DOHH2 (cell line): ENCODE measurements at regions not wholly inside any gene's neighbourhood (a gene's known extent, or its start where the extent isn't known, plus 50 kb on each side); places are given as distances from the start of the nearest gene placed in this dataset.

Experiments used
- CTCF ChIP-seq: fragments of 200-600 bp; sonication (generic); IDR thresholded peaks from one replicate; pipeline ENCODE4 v1.5.1; 2014; ENCODE audit warnings: antibody characterized with exemption, mild to moderate bottlenecking, low read depth, low read length; ENCODE audit not compliant: poor library complexity, severe bottlenecking
- EZH2phosphoT487 ChIP-seq: fragments of 200-600 bp; sonication (generic); IDR thresholded peaks from 2 replicates; pipeline ENCODE4 v1.6.1; 2017; ENCODE audit warnings: borderline replicate concordance, mild to moderate bottlenecking, antibody characterized with exemption, low read length, moderate library complexity, mixed read lengths

DNA sequence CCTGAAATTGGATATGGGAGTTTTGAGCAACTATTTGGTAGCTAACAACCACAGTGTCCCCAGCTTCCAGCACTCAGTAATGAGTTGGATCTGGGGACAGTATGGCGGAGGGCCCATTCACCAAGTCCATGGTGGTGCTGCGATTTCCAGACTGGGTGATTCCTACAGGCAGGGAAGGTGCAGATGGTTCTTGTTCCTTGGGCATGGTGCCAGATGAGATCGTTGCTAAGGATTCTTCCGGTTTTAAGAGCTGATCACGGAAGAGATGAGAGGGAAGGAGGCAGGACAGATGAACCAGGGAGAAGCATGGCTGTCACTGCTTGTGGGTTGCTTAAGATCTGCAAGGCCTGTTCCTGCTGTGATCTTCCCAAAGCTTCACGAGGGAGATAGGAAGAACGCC, 380.3 kb downstream of the TCERG1L start:
- TF ChIP-seq CTCF, result no peak
- no peak for TF ChIP-seq EZH2phosphoT487
